ENCODE measurements at regions not wholly inside any gene's neighbourhood (a gene's known extent, or its start where the extent isn't known, plus 50 kb on each side); places are given as distances from the start of the nearest gene placed in this dataset.

DNA sequence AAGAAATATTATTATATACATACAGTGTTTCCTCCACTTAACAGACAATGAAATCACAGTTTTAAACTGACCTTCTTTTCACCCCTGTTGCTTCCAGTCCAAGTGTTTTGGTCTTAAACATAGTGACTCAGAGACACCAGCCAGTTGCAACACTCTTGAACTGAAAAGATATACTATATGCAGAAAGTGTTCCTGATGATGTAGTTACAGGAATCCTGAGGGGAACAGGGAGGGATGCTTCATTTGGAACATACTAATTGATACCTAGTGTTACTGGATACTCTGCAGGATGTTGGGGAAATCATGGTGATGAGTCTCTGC, 420.8 kb downstream of the CCDC91 start:
- Histone ChIP-seq H3K27ac (ENCODE audit: low read length) (no peak overlapping the region), H3K4me1 (ENCODE audit: insufficient read depth, low read length) (no peaks in the 10 kb centered on the region), H3K79me2 (ENCODE audit: insufficient read depth, low read length) (no peaks in the 10 kb centered on the region), H3K27me3 (ENCODE audit: insufficient read depth, low read length, poor library complexity) (no peaks in the 10 kb centered on the region), H3K36me3 (ENCODE audit: insufficient read depth, low read length) (no peaks in the 10 kb centered on the region), H3K9me3 (ENCODE audit: insufficient read depth, low read length, severe bottlenecking) (peaks cover 9% of the 10 kb centered on the region), H3K9ac (ENCODE audit: low read depth, low read length) (no peak overlapping the region), H2AFZ (ENCODE audit: low read depth, low read length) (no peak overlapping the region), H3K4me2 (ENCODE audit: insufficient read depth, low read length) (no peak overlapping the region), H3K4me3 (ENCODE audit: low read depth in 1 of 2, low read length in 2 of 2) (no peak overlapping the region), H4K20me1 (ENCODE audit: insufficient read depth, low read length) (no peaks in the 10 kb centered on the region)
- TF ChIP-seq EZH2 (IDR thresholded peaks at IDR 0.05; ENCODE audit: borderline replicate concordance, low read depth, low read length, severe bottlenecking), result no peak
- TF ChIP-seq, protein P1, sequence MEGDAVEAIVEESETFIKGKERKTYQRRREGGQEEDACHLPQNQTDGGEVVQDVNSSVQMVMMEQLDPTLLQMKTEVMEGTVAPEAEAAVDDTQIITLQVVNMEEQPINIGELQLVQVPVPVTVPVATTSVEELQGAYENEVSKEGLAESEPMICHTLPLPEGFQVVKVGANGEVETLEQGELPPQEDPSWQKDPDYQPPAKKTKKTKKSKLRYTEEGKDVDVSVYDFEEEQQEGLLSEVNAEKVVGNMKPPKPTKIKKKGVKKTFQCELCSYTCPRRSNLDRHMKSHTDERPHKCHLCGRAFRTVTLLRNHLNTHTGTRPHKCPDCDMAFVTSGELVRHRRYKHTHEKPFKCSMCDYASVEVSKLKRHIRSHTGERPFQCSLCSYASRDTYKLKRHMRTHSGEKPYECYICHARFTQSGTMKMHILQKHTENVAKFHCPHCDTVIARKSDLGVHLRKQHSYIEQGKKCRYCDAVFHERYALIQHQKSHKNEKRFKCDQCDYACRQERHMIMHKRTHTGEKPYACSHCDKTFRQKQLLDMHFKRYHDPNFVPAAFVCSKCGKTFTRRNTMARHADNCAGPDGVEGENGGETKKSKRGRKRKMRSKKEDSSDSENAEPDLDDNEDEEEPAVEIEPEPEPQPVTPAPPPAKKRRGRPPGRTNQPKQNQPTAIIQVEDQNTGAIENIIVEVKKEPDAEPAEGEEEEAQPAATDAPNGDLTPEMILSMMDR (IDR thresholded peaks at IDR 0.05; ENCODE audit: borderline replicate concordance, extremely low read depth, low read length, poor library complexity, severe bottlenecking), result no peak
- ATAC-seq (ENCODE audit: insufficient read depth, low read depth), result no peak
- DNase-seq, result no peak

DNA sequence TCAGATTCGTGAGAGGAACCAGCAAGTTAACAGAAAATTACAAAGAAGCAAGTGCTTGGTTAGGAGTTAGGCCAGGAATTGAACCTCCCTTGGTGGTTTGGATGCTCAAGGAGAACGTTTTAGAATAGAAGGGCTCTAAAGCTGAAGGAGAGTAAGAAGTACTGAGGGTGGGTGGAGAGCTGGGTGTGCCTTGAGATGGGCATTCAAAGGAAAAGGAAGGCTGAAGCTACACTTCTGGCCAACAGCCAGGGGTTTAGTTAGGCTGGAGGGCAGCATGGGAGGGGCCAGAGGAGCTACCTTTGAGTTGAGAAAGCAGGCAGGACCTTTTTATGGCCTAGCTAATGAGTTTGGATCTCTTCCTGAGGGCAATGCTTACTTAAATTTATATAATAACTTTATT, 421.2 kb downstream of the CCDC91 start:
- Histone ChIP-seq H3K9me3 (ENCODE audit: insufficient read depth, low read length, severe bottlenecking) (peaks cover 9% of the 10 kb centered on the region), H3K27ac (ENCODE audit: low read length) (no peak overlapping the region), H3K4me3 (ENCODE audit: low read depth in 1 of 2, low read length in 2 of 2) (no peak overlapping the region), H3K4me2 (ENCODE audit: insufficient read depth, low read length) (no peak overlapping the region), H2AFZ (ENCODE audit: low read depth, low read length) (no peak overlapping the region), H3K27me3 (ENCODE audit: insufficient read depth, low read length, poor library complexity) (no peaks in the 10 kb centered on the region), H4K20me1 (ENCODE audit: insufficient read depth, low read length) (no peaks in the 10 kb centered on the region), H3K79me2 (ENCODE audit: insufficient read depth, low read length) (no peaks in the 10 kb centered on the region), H3K4me1 (ENCODE audit: insufficient read depth, low read length) (no peaks in the 10 kb centered on the region), H3K36me3 (ENCODE audit: insufficient read depth, low read length) (no peaks in the 10 kb centered on the region), H3K9ac (ENCODE audit: low read depth, low read length) (no peak overlapping the region)
- no peak for ATAC-seq (ENCODE audit: insufficient read depth, low read depth)
- DNase-seq, result no peak
- TF ChIP-seq, protein P1 (IDR thresholded peaks at IDR 0.05; ENCODE audit: borderline replicate concordance, extremely low read depth, low read length, poor library complexity, severe bottlenecking), result no peak
- no peak for TF ChIP-seq EZH2 (IDR thresholded peaks at IDR 0.05; ENCODE audit: borderline replicate concordance, low read depth, low read length, severe bottlenecking)

DNA sequence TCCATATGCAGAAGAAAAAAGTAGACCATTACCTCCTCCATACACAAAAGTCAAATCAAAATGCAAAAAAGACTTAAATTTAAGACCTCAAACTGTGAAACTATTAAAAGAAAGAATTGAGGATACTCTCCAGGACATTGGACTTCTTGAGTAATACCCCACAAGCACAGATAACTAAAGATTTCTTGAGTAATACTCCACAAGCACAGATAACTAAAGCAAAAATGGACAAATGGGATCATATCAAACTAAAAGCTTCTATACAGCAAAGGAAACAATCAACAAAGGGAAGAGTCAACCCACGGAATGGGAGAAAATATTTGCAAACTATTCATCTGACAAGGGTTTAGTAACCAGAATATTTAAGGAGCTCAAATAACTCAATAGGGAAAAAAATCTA, 427.9 kb downstream of the CCDC91 start:
- Histone ChIP-seq H3K27ac (ENCODE audit: low read length) (no peak overlapping the region), H4K20me1 (ENCODE audit: insufficient read depth, low read length) (no peaks in the 10 kb centered on the region), H3K79me2 (ENCODE audit: insufficient read depth, low read length) (no peaks in the 10 kb centered on the region), H2AFZ (ENCODE audit: low read depth, low read length) (no peak overlapping the region), H3K27me3 (ENCODE audit: insufficient read depth, low read length, poor library complexity) (no peaks in the 10 kb centered on the region), H3K9ac (ENCODE audit: low read depth, low read length) (no peak overlapping the region), H3K4me3 (ENCODE audit: low read depth in 1 of 2, low read length in 2 of 2) (no peak overlapping the region), H3K4me2 (ENCODE audit: insufficient read depth, low read length) (no peak overlapping the region), H3K4me1 (ENCODE audit: insufficient read depth, low read length) (no peaks in the 10 kb centered on the region), H3K36me3 (ENCODE audit: insufficient read depth, low read length) (no peaks in the 10 kb centered on the region), H3K9me3 (ENCODE audit: insufficient read depth, low read length, severe bottlenecking) (no peaks in the 10 kb centered on the region)
- no peak for ATAC-seq (ENCODE audit: insufficient read depth, low read depth)
- DNase-seq, result no peak
- TF ChIP-seq, protein P1 (IDR thresholded peaks at IDR 0.05; ENCODE audit: borderline replicate concordance, extremely low read depth, low read length, poor library complexity, severe bottlenecking), result no peak
- TF ChIP-seq EZH2 (IDR thresholded peaks at IDR 0.05; ENCODE audit: borderline replicate concordance, low read depth, low read length, severe bottlenecking), result no peak

DNA sequence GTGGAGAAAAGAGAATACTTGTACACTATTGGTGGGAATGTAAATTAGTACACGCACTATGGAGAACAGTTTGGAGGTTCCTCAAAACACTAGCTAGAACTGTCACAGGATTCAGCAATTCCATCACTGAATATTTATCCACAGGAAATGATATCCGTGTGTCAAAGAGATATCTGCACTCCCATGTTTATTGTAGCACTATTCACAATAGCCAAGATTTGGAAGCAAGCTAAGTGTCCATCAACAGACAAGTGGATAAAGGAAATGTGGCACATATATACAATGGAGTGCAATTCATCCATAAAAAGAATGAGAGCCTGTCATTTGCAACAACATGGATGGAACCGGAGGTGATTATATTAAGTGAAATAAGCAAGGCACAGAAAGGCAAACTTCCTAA, 428.5 kb downstream of the CCDC91 start:
- Histone ChIP-seq H3K36me3 (ENCODE audit: insufficient read depth, low read length) (no peaks in the 10 kb centered on the region), H3K9ac (ENCODE audit: low read depth, low read length) (no peak overlapping the region), H2AFZ (ENCODE audit: low read depth, low read length) (no peak overlapping the region), H3K4me1 (ENCODE audit: insufficient read depth, low read length) (no peaks in the 10 kb centered on the region), H4K20me1 (ENCODE audit: insufficient read depth, low read length) (no peaks in the 10 kb centered on the region), H3K4me2 (ENCODE audit: insufficient read depth, low read length) (no peak overlapping the region), H3K4me3 (ENCODE audit: low read depth in 1 of 2, low read length in 2 of 2) (no peak overlapping the region), H3K27ac (ENCODE audit: low read length) (no peak overlapping the region), H3K27me3 (ENCODE audit: insufficient read depth, low read length, poor library complexity) (no peaks in the 10 kb centered on the region), H3K9me3 (ENCODE audit: insufficient read depth, low read length, severe bottlenecking) (no peaks in the 10 kb centered on the region), H3K79me2 (ENCODE audit: insufficient read depth, low read length) (no peaks in the 10 kb centered on the region)
- no peak for DNase-seq
- ATAC-seq (ENCODE audit: insufficient read depth, low read depth), result no peak
- TF ChIP-seq EZH2 (IDR thresholded peaks at IDR 0.05; ENCODE audit: borderline replicate concordance, low read depth, low read length, severe bottlenecking), result no peak
- TF ChIP-seq, protein P1 (IDR thresholded peaks at IDR 0.05; ENCODE audit: borderline replicate concordance, extremely low read depth, low read length, poor library complexity, severe bottlenecking), result no peak
